HUES64 (cell line): ENCODE measurements at regions not wholly inside any gene's neighbourhood (a gene's known extent, or its start where the extent isn't known, plus 50 kb on each side); places are given as distances from the start of the nearest gene placed in this dataset.

Source experiments
- H3K27ac ChIP-seq: 2 replicates; pipeline ENCODE4 v1.7.0; 2013; ENCODE audit warnings: low read depth, low read length, inconsistent platforms
- H3K27me3 ChIP-seq: 2 replicates; pipeline ENCODE4 v1.6.1; 2013; ENCODE audit warnings: mild to moderate bottlenecking, low read length; ENCODE audit not compliant: insufficient read depth
- H3K36me3 ChIP-seq: 2 replicates; pipeline ENCODE4 v1.6.1; 2013; ENCODE audit warnings: mild to moderate bottlenecking, low read length; ENCODE audit not compliant: insufficient read depth
- H3K4me1 ChIP-seq: 2 replicates; pipeline ENCODE4 v1.6.1; 2013; ENCODE audit warnings: mild to moderate bottlenecking, low read length, moderate library complexity; ENCODE audit not compliant: insufficient read depth
- H3K4me3 ChIP-seq: 2 replicates; pipeline ENCODE4 v1.5.1; 2013; ENCODE audit warnings: mild to moderate bottlenecking, low read length, moderate library complexity
- H3K9ac ChIP-seq: 2 replicates; pipeline ENCODE4 v1.6.1; 2013; ENCODE audit warnings: mild to moderate bottlenecking, low read depth, low read length
- H3K9me3 ChIP-seq: 2 replicates; pipeline ENCODE4 v1.6.1; 2013; ENCODE audit warnings: low read depth, low read length; ENCODE audit not compliant: insufficient read depth
- WGBS: fragments of 150-250, 120-280 bp; methylation state at CpG from one replicate; pipeline ENCODE4 v1.1.7; 2013; ENCODE audit warnings: missing lambda C conversion rate; 5-methylcytosine and 5-hydroxymethylcytosine counted together

GRCh38 chr14:21875791-21876190 lies 202.2 kb upstream of the OR4E1 start:
- H3K9ac ChIP-seq, result no peak overlapping the region
- no peaks in the 10 kb centered on the region for H3K36me3 ChIP-seq
- H3K4me1 ChIP-seq, result no peaks in the 10 kb centered on the region
- H3K27ac ChIP-seq, result no peak overlapping the region
- no peak overlapping the region for H3K4me3 ChIP-seq
- 91% methylated on average over 2 of the region's 2 CpGs for WGBS
- H3K27me3 ChIP-seq, result peaks cover 6% of the 10 kb centered on the region; the same call in 1 of the 2 replicates
- H3K9me3 ChIP-seq, result no peaks in the 10 kb centered on the region

DNA sequence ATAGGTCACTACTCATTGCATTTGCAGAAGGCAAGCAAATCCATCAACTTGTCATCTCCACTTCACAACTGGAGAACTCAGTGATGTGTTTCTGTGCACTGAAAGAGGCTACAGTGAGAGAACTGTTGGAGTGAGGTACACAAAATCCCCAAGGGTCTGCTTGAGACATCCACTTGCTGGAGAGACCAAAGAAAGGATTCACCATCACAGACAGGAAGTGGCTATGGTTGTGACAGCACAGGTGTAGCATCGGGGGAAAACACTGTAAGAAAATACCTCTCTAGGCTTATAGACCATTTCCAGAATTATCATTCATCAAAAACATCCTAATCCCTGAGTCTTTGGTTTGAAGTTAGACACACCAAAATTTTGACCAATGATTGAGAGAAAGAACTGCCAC lies 201.3 kb upstream of the OR4E1 start:
- H3K9ac ChIP-seq, result no peak overlapping the region
- no peak overlapping the region for H3K27ac ChIP-seq
- 94% methylated on average over 1 of the region's 1 CpG for WGBS
- no peak overlapping the region for H3K4me3 ChIP-seq
- no peaks in the 10 kb centered on the region for H3K9me3 ChIP-seq
- peaks cover 6% of the 10 kb centered on the region; the same call in 1 of the 2 replicates for H3K27me3 ChIP-seq
- no peaks in the 10 kb centered on the region for H3K4me1 ChIP-seq
- H3K36me3 ChIP-seq, result no peaks in the 10 kb centered on the region

DNA sequence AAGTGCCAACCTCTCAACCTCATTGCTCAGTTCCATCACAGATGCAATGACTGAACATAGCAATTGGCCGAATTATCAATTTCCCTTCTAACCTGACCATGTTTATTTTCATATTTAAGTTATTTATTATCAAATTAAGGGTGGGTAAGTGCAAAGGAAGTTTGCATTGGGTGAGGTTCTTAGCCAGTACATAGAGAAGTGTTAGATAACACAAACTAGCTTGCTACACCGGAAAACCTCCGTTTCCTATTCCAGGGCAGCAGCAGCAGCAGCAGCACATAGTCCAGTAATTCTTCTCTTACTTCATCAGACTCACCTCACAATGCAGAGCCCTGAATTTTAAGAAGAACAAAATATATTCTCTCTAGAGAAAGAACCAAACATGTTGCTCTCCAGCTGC lies 200.5 kb upstream of the OR4E1 start:
- no peak overlapping the region for H3K27ac ChIP-seq
- 95% methylated on average over 2 of the region's 3 CpGs for WGBS
- no peaks in the 10 kb centered on the region for H3K36me3 ChIP-seq
- H3K27me3 ChIP-seq, result peaks cover 6% of the 10 kb centered on the region; the same call in 1 of the 2 replicates
- no peaks in the 10 kb centered on the region for H3K9me3 ChIP-seq
- no peaks in the 10 kb centered on the region for H3K4me1 ChIP-seq
- no peak overlapping the region for H3K4me3 ChIP-seq
- H3K9ac ChIP-seq, result no peak overlapping the region

DNA sequence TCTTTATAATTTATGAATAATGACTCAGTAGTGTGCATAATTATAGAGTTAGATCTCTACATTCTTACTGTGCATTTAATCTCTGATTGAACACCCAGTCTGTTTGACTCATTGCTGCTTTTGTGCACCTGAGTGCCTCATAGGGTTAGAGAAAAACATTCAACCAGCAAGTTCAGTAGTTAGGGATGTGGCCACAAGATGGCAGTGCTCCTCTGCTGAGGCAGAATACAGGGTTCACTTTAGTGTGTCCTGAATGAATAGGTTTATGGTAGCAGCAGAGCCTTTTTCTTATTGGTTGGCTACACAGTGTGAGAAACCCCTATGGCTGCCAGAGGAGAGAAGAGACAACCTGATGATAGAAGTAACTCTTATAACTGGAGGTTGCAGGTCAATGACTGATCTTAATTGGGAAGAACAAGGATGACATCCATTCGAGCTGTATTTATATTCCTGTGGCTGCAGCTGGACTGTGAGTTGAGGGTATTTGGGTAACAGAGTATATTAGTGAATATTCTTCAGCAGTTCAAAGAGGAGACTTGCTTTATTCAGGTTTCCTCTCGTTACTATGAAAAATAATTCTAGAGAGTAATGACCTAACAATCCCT lies 194.9 kb upstream of the OR4E1 start:
- Histone ChIP-seq H3K27me3 (peaks cover 6% of the 10 kb centered on the region; the same call in 1 of the 2 replicates), H3K36me3 (no peaks in the 10 kb centered on the region), H3K9me3 (no peaks in the 10 kb centered on the region), H3K27ac (no peak overlapping the region), H3K4me3 (no peak overlapping the region), H3K9ac (no peak overlapping the region), H3K4me1 (no peaks in the 10 kb centered on the region)
- 87% methylated on average over 1 of the region's 2 CpGs for WGBS

GRCh38 chr14:21867541-21867940 lies 193.9 kb upstream of the OR4E1 start:
- Histone ChIP-seq H3K9ac (no peak overlapping the region), H3K4me1 (no peaks in the 10 kb centered on the region), H3K27ac (no peak overlapping the region), H3K36me3 (no peaks in the 10 kb centered on the region), H3K4me3 (no peak overlapping the region), H3K27me3 (peaks cover 2% of the 10 kb centered on the region; the same call in 1 of the 2 replicates), H3K9me3 (no peaks in the 10 kb centered on the region)

GRCh38 chr14:21866479-21866878 lies 192.9 kb upstream of the OR4E1 start:
- H3K9me3 ChIP-seq, result no peaks in the 10 kb centered on the region
- no peaks in the 10 kb centered on the region for H3K36me3 ChIP-seq
- H3K4me3 ChIP-seq, result no peak overlapping the region
- H3K27me3 ChIP-seq, result no peaks in the 10 kb centered on the region
- H3K27ac ChIP-seq, result no peak overlapping the region
- no peaks in the 10 kb centered on the region for H3K4me1 ChIP-seq
- H3K9ac ChIP-seq, result no peak overlapping the region

DNA sequence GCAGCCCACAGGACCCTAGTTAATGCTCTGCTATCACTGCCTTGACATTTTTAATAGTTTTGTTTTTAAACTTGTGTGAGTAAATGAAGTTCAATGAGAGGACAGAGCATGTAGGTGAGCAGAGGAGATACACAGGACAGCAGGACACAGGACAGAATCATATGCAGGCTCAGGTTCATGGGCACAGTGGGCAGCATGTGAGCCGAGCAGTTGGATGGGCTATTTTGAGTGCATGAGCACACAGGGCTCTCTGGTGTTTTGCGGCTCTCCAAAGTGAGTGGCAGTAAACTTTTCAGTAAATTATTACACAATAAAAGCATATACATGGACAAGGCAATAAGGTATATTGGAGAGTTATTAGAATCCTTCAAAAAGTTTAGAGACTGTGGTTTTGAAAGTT lies 189.7 kb upstream of the OR4E1 start:
- Histone ChIP-seq H3K27me3 (peaks cover 2% of the 10 kb centered on the region; the same call in 1 of the 2 replicates), H3K9ac (no peak overlapping the region), H3K27ac (no peak overlapping the region), H3K4me3 (no peak overlapping the region), H3K4me1 (no peaks in the 10 kb centered on the region), H3K9me3 (no peaks in the 10 kb centered on the region), H3K36me3 (no peaks in the 10 kb centered on the region)
- 92% methylated on average over 1 of the region's 2 CpGs for WGBS

GRCh38 chr14:21861153-21861552 lies 187.5 kb upstream of the OR4E1 start:
- no peaks in the 10 kb centered on the region for H3K9me3 ChIP-seq
- WGBS, result 91% methylated on average over 4 of the region's 4 CpGs
- H3K4me3 ChIP-seq, result no peak overlapping the region
- no peak overlapping the region for H3K9ac ChIP-seq
- H3K36me3 ChIP-seq, result no peaks in the 10 kb centered on the region
- H3K27me3 ChIP-seq, result peaks cover 9% of the 10 kb centered on the region; the same call in 1 of the 2 replicates
- H3K27ac ChIP-seq, result no peak overlapping the region
- no peaks in the 10 kb centered on the region for H3K4me1 ChIP-seq

DNA sequence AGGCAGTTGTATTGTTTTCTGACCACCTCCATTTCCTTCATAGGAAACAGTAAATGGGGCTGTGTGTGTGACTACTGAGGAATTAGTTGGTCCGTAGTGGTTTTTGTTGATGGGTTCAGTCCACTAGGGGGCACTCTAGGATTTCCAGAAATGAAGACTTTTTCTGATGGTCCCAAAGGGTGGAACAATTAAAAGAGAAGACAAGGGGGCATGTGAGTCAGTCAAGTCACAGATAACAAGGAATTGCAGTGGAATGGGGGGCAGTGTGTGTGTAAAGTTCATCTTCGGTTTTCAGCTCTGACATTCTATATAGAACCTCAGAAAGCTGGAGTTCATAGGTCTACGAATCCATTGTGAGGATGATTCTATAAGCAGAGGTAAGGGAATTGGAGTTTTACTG lies 186.6 kb upstream of the OR4E1 start:
- Histone ChIP-seq H3K27me3 (peaks cover 9% of the 10 kb centered on the region; the same call in 1 of the 2 replicates), H3K4me3 (no peak overlapping the region), H3K9me3 (no peaks in the 10 kb centered on the region), H3K27ac (no peak overlapping the region), H3K4me1 (no peaks in the 10 kb centered on the region), H3K36me3 (no peaks in the 10 kb centered on the region), H3K9ac (no peak overlapping the region)
- WGBS, result 61% methylated on average over 3 of the region's 3 CpGs

GRCh38 chr14:21852775-21853174 lies 179.2 kb upstream of the OR4E1 start:
- H3K27ac ChIP-seq, result no peak overlapping the region
- no peak overlapping the region for H3K4me3 ChIP-seq
- H3K4me1 ChIP-seq, result no peaks in the 10 kb centered on the region
- H3K36me3 ChIP-seq, result no peaks in the 10 kb centered on the region
- no peak overlapping the region for H3K9ac ChIP-seq
- 94% methylated on average over 3 of the region's 3 CpGs for WGBS
- H3K27me3 ChIP-seq, result peaks cover 6% of the 10 kb centered on the region; the same call in 1 of the 2 replicates
- no peaks in the 10 kb centered on the region for H3K9me3 ChIP-seq

- H3K27me3 ChIP-seq, result 0 out of 2 replicates have a peak, but pooled peaks cover 3% of the 10 kb centered on the region
- no peak overlapping the region for H3K4me3 ChIP-seq
- no peaks in the 10 kb centered on the region for H3K4me1 ChIP-seq
- H3K27ac ChIP-seq, result no peak overlapping the region
- WGBS, result 14% methylated on average over 4 of the region's 4 CpGs
- no peaks in the 10 kb centered on the region for H3K36me3 ChIP-seq
- H3K9me3 ChIP-seq, result no peaks in the 10 kb centered on the region
- no peak overlapping the region for H3K9ac ChIP-seq
Observed at GRCh38 chr14:21852061-21852664, 178.5 kb upstream of the OR4E1 start.
